Transverse colon (tissue), 4 donors: ENCODE measurements at regions not wholly inside any gene's neighbourhood (a gene's known extent, or its start where the extent isn't known, plus 50 kb on each side); places are given as distances from the start of the nearest gene placed in this dataset.

ENCODE experiments used
- DNase-seq: peaks from one replicate; pipeline ENCODE4 v3.0.0-alpha.2; 2019
- H3K27ac ChIP-seq, 4 donors: fragments of 200-600 bp; sonication (generic); 2 replicates each; pipeline ENCODE4 v1.5.1; 2016 to 2018; ENCODE audit warnings: inconsistent platforms in 4 of 4
- H3K27me3 ChIP-seq: fragments of 200-600 bp; sonication (generic); 2 replicates; pipeline ENCODE4 v1.5.1; 2017; ENCODE audit warnings: inconsistent platforms
- H3K36me3 ChIP-seq, 4 donors: fragments of 200-600 bp; sonication (generic); 2 replicates each; pipeline ENCODE4 v1.5.1; 2017 to 2019; ENCODE audit warnings: inconsistent platforms in 4 of 4
- H3K4me1 ChIP-seq, 4 donors: fragments of 200-600 bp; sonication (generic); 2 replicates each; pipeline ENCODE4 v1.5.1; 2017 to 2020; ENCODE audit warnings: inconsistent platforms in 4 of 4
- H3K4me3 ChIP-seq, 4 donors: fragments of 200-600 bp; sonication (generic); 1 replicate in 1 of 4; 2 replicates in 3 of 4; pipeline versions ENCODE4 v1.5.1 to v1.6.1; 2017 to 2019; ENCODE audit warnings: inconsistent platforms in 4 of 4
- H3K9me3 ChIP-seq, 2 donors: fragments of 200-600 bp; sonication (generic); 2 replicates each; pipeline ENCODE4 v1.5.1; 2017 to 2019; ENCODE audit warnings: inconsistent platforms in 2 of 2
- CTCF ChIP-seq, 5 experiments: fragments of 200-600 bp in 3 of 5; fragments of 450-650 bp in 2 of 5; sonication (generic) in 3 of 5; IDR thresholded peaks; 1 replicate in 2 of 5; 2 replicates in 3 of 5; pipeline ENCODE4 v1.5.1; 2016 to 2017; ENCODE audit warnings: antibody characterized with exemption in 5 of 5, inconsistent platforms in 3 of 5, mild to moderate bottlenecking in 2 of 5, moderate library complexity in 1 of 5
- EP300 ChIP-seq: sonication (generic); formaldehyde crosslinking; IDR thresholded peaks from one replicate; pipeline ENCODE4 v1.6.1; 2017; ENCODE audit warnings: antibody characterized with exemption, low read depth
- POLR2A ChIP-seq: fragments of 450-650 bp; IDR thresholded peaks from one replicate; pipeline ENCODE4 v1.6.1; 2016; ENCODE audit warnings: antibody characterized with exemption, mild to moderate bottlenecking, moderate library complexity
- POLR2AphosphoS5 ChIP-seq, 3 donors: sonication (generic); formaldehyde crosslinking; IDR thresholded peaks; one replicate each; pipeline ENCODE4 v1.6.1; 2016; ENCODE audit warnings: antibody characterized with exemption in 3 of 3
- WGBS, 2 donors: methylation state at CpG; one replicate each; pipeline ENCODE4 v1.1.5; 2018; ENCODE audit warnings: low coverage in 1 of 2; 5-methylcytosine and 5-hydroxymethylcytosine counted together
- in situ Hi-C, 4 donors: fragments of 200-750 bp; cut with MboI; loops; one replicate each; pipeline versions ENCODE4 v1.15.0 to v1.15.1; 2017; ENCODE audit warnings: low sequenced_read_pairs in 3 of 4, low pct_ligation_motif_present in 1 of 4, low pct_unique_long_range_greater_than_20kb in 1 of 4
- intact Hi-C: fragments of 100-400 bp; cut with DNase I; formaldehyde crosslinking; loops from one replicate; pipeline ENCODE4 v1.15.1; 2023; ENCODE audit warnings: low total_unique reads

- H3K4me1 ChIP-seq: no peaks in the 10 kb centered on the region
- no peak for DNase-seq
- H3K27ac ChIP-seq: no peak overlapping the region
- WGBS, 2 donors: 72% methylated on average over 1 of the region's 1 CpG; no CpG with 5 or more reads in 1 of the 2 donors
- in situ Hi-C loops: loop anchor here in 2 of 4 donors (10.0 to 25.0 kb wide), 2 partner anchors 645 to 658 kb away; no protein-coding TSS in a partner anchor
- no peaks in the 10 kb centered on the region for H3K9me3 ChIP-seq
- TF ChIP-seq CTCF (IDR thresholded peaks at IDR 0.05) (no peak), POLR2AphosphoS5 (IDR thresholded peaks at IDR 0.05) (no peak), POLR2A (no peak), EP300 (no peak)
- no peaks in the 10 kb centered on the region for H3K36me3 ChIP-seq
- intact Hi-C loops: no loop called here
- no peaks in the 10 kb centered on the region for H3K27me3 ChIP-seq
- H3K4me3 ChIP-seq: no peak overlapping the region
Measured at GRCh38 chr4:177032341-177032740, 239.6 kb upstream of the VEGFC start.

- intact Hi-C loops: no loop called here
- TF ChIP-seq CTCF (IDR thresholded peaks at IDR 0.05) (no peak), POLR2AphosphoS5 (IDR thresholded peaks at IDR 0.05) (no peak), POLR2A (no peak), EP300 (no peak)
- in situ Hi-C loops: loop anchor here in 2 of 4 donors (10.0 to 25.0 kb wide), 2 partner anchors 646 to 658 kb away; no protein-coding TSS in a partner anchor
- 67 to 81% methylated on average over 2 to 3 of the region's 3 CpGs for WGBS, 2 donors
- Histone ChIP-seq H3K27me3 (no peaks in the 10 kb centered on the region), H3K27ac (no peak overlapping the region), H3K36me3 (no peaks in the 10 kb centered on the region), H3K4me3 (no peak overlapping the region), H3K4me1 (no peaks in the 10 kb centered on the region), H3K9me3 (no peaks in the 10 kb centered on the region)
- DNase-seq: no peak
Measured at GRCh38 chr4:177033135-177033534, 240.4 kb upstream of the VEGFC start.

GRCh38 chr4:177033632-177034031, 240.9 kb upstream of the VEGFC start:
- no peak for DNase-seq
- in situ Hi-C loops (loop anchor here in 2 of 4 donors (10.0 to 25.0 kb wide), 2 partner anchors 646 to 659 kb away; no protein-coding TSS in a partner anchor), intact Hi-C loops (no loop called here)
- no peak overlapping the region for H3K4me3 ChIP-seq
- H3K36me3 ChIP-seq: no peaks in the 10 kb centered on the region
- H3K27me3 ChIP-seq: no peaks in the 10 kb centered on the region
- H3K4me1 ChIP-seq: no peaks in the 10 kb centered on the region
- H3K9me3 ChIP-seq: no peaks in the 10 kb centered on the region
- no peak overlapping the region for H3K27ac ChIP-seq
- WGBS, 2 donors: 67 to 82% methylated on average over 1 of the region's 1 CpG
- TF ChIP-seq POLR2A (no peak), EP300 (no peak), POLR2AphosphoS5 (IDR thresholded peaks at IDR 0.05) (no peak), CTCF (IDR thresholded peaks at IDR 0.05) (no peak)

GRCh38 chr4:177041356-177041755, 248.6 kb upstream of the VEGFC start:
- Histone ChIP-seq H3K4me3 (no peak overlapping the region), H3K4me1 (no peaks in the 10 kb centered on the region), H3K36me3 (no peaks in the 10 kb centered on the region), H3K27ac (no peak overlapping the region), H3K9me3 (no peaks in the 10 kb centered on the region), H3K27me3 (no peaks in the 10 kb centered on the region)
- no peak for DNase-seq
- in situ Hi-C loops (loop anchor here in 2 of 4 donors (10.0 to 25.0 kb wide), 2 partner anchors 654 to 667 kb away; no protein-coding TSS in a partner anchor), intact Hi-C loops (no loop called here)
- 86 to 96% methylated on average over 4 of the region's 4 CpGs for WGBS, 2 donors
- no peak for TF ChIP-seq POLR2A
- TF ChIP-seq CTCF (IDR thresholded peaks at IDR 0.05): no peak
- TF ChIP-seq EP300: no peak
- no peak for TF ChIP-seq POLR2AphosphoS5 (IDR thresholded peaks at IDR 0.05)
